K562 (cell line): ENCODE measurements at regions not wholly inside any gene's neighbourhood (a gene's known extent, or its start where the extent isn't known, plus 50 kb on each side); places are given as distances from the start of the nearest gene placed in this dataset.

Experiments used
- EZH2 ChIP-seq: IDR thresholded peaks from 2 replicates; pipeline ENCODE4 v1.6.1; 2012; ENCODE audit warnings: low read depth, mild to moderate bottlenecking, inconsistent platforms, low read length, borderline replicate concordance
- GTF2F1 ChIP-seq: IDR thresholded peaks from 2 replicates; pipeline ENCODE4 v1.6.1; 2011; ENCODE audit warnings: low read depth, low read length, improper control_type of control experiment
- NFRKB ChIP-seq: fragments of 450-650 bp; IDR thresholded peaks from 2 replicates; pipeline ENCODE4 v1.6.1; 2016; ENCODE audit warnings: low read depth
- SIX5 ChIP-seq, 2 experiments: IDR thresholded peaks; 2 replicates each; pipeline ENCODE4 v1.6.1; 2011; ENCODE audit warnings: low read length in 2 of 2, borderline replicate concordance in 1 of 2, low read depth in 1 of 2, mild to moderate bottlenecking in 1 of 2, moderate library complexity in 1 of 2; ENCODE audit not compliant: insufficient read depth in 1 of 2
- TAF1 ChIP-seq: IDR thresholded peaks from 2 replicates; pipeline ENCODE4 v1.6.1; 2011; ENCODE audit warnings: mild to moderate bottlenecking, low read length, moderate library complexity; ENCODE audit not compliant: insufficient read depth, control insufficient read depth, severe bottlenecking; ENCODE audit errors: extremely low read depth
- YY1 ChIP-seq, 3 experiments: IDR thresholded peaks; 2 replicates each; pipeline ENCODE4 v1.6.1; 2011; ENCODE audit warnings: low read length in 2 of 3, mild to moderate bottlenecking in 2 of 3, moderate library complexity in 2 of 3, borderline replicate concordance in 1 of 3, control low read depth in 1 of 3, low read depth in 1 of 3; ENCODE audit not compliant: insufficient read depth in 3 of 3, insufficient replicate concordance in 2 of 3, control insufficient read depth in 1 of 3, insufficient read length in 1 of 3; ENCODE audit errors: extremely low read depth in 1 of 3
- ZKSCAN8 ChIP-seq: fragments of 200-800 bp; sonication (Bioruptor generic); IDR thresholded peaks from 2 replicates; pipeline ENCODE4 v1.6.1; 2016; ENCODE audit warnings: missing genetic modification characterization, missing compliant biosample characterization

GRCh38 chr19:23993440-23993839 is 78.8 kb downstream of the ZNF726 start:
- TF ChIP-seq SIX5 (IDR thresholded peaks at IDR 0.05; ENCODE audit: borderline replicate concordance in 1 of 2, insufficient read depth in 1 of 2, low read depth in 1 of 2, low read length in 2 of 2), result no peak
- no peak for TF ChIP-seq TAF1
- no peak for TF ChIP-seq EZH2
- TF ChIP-seq ZKSCAN8 (CRISPR knock-in tag), result no peak
- TF ChIP-seq NFRKB, result no peak
- no peak for TF ChIP-seq GTF2F1
- no peak for TF ChIP-seq YY1 (IDR thresholded peaks at IDR 0.05; ENCODE audit: borderline replicate concordance in 1 of 3, control insufficient read depth in 1 of 3, extremely low read depth in 1 of 3, insufficient read depth in 3 of 3, insufficient read length in 1 of 3, insufficient replicate concordance in 2 of 3, low read depth in 1 of 3, low read length in 2 of 3)
